Upper lobe of left lung (tissue), 4 donors: ENCODE measurements at regions not wholly inside any gene's neighbourhood (a gene's known extent, or its start where the extent isn't known, plus 50 kb on each side); places are given as distances from the start of the nearest gene placed in this dataset.

Source experiments
- CTCF ChIP-seq, 6 experiments: fragments of 450-650 bp in 4 of 6; fragments of 200-600 bp in 2 of 6; sonication (generic) in 2 of 6; IDR thresholded peaks; one replicate each; pipeline ENCODE4 v1.5.1; 2016 to 2019; ENCODE audit warnings: antibody characterized with exemption in 6 of 6
- POLR2A ChIP-seq, 4 donors: fragments of 450-650 bp; IDR thresholded peaks; one replicate each; pipeline ENCODE4 v1.5.1; 2016 to 2017; ENCODE audit warnings: antibody characterized with exemption in 4 of 4, mild to moderate bottlenecking in 2 of 4
- POLR2AphosphoS5 ChIP-seq, 2 donors: sonication (generic); formaldehyde crosslinking; IDR thresholded peaks; one replicate each; pipeline ENCODE4 v1.5.1; 2017; ENCODE audit warnings: antibody characterized with exemption in 2 of 2

- TF ChIP-seq CTCF (IDR thresholded peaks at IDR 0.05) (no peak), POLR2AphosphoS5 (IDR thresholded peaks at IDR 0.05) (no peak), POLR2A (IDR thresholded peaks at IDR 0.05) (no peak)
These were observed 407.4 kb upstream of the PRICKLE1 start for GRCh38 chr12:42996869-42997431.
